ACC112 (cell line): ENCODE measurements at regions not wholly inside any gene's neighbourhood (a gene's known extent, or its start where the extent isn't known, plus 50 kb on each side); places are given as distances from the start of the nearest gene placed in this dataset.

Source experiments
- H2AFZ ChIP-seq: fragments of 200-600 bp; sonication (generic); one replicate; pipeline ENCODE4 v1.6.0; 2017; ENCODE audit warnings: antibody characterized with exemption, low read length; ENCODE audit not compliant: unreplicated experiment
- H3K27ac ChIP-seq: fragments of 200-600 bp; sonication (generic); 2 replicates; pipeline ENCODE4 v1.5.1; 2014; ENCODE audit warnings: low read depth, mild to moderate bottlenecking, antibody characterized with exemption, low read length, moderate library complexity
- H3K27me3 ChIP-seq: fragments of 200-600 bp; sonication (generic); 2 replicates; pipeline ENCODE4 v1.6.1; 2014; ENCODE audit warnings: mild to moderate bottlenecking, antibody characterized with exemption, low read length, moderate library complexity, mixed read lengths; ENCODE audit not compliant: insufficient read depth
- H3K36me3 ChIP-seq: fragments of 200-600 bp; sonication (generic); 2 replicates; pipeline ENCODE4 v1.6.1; 2016; ENCODE audit warnings: mild to moderate bottlenecking, antibody characterized with exemption, low read length, moderate library complexity, mixed read lengths; ENCODE audit not compliant: insufficient read depth
- H3K4me1 ChIP-seq: fragments of 200-600 bp; sonication (generic); one replicate; pipeline ENCODE4 v1.6.1; 2016; ENCODE audit warnings: low read length, mixed read lengths; ENCODE audit not compliant: insufficient read depth, unreplicated experiment, control insufficient read depth
- H3K4me3 ChIP-seq: fragments of 200-600 bp; sonication (generic); 2 replicates; pipeline ENCODE4 v1.5.1; 2014; ENCODE audit warnings: mild to moderate bottlenecking, low read depth, low read length
- H3K79me2 ChIP-seq: fragments of 200-600 bp; sonication (generic); one replicate; pipeline ENCODE4 v1.6.0; 2016; ENCODE audit warnings: low read length; ENCODE audit not compliant: control insufficient read depth, unreplicated experiment, insufficient read depth

DNA sequence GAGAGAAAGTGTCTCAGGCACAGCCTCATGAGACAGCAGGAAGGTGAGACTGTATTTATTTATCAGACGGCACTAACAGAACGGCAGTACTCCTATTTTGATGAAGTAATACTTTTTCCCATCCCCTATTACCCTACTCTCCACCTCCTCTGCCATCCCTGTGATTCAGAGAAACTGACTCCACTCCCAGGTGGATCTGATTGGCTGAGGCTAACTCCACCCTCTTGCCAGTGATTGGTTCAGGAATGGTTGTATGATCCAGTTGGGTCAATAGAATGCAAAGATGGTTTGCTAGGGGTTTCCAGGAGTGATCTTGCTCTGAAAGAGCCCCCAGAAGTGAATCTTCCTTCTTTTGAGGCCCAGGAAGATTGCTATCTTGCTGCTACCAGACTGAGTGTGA, 65.9 kb upstream of the RCN1 start:
- Histone ChIP-seq H3K4me1 (no peaks in the 10 kb centered on the region), H3K4me3 (no peak overlapping the region), H3K79me2 (no peaks in the 10 kb centered on the region), H3K27me3 (peaks cover 46% of the 10 kb centered on the region), H3K27ac (no peak overlapping the region), H2AFZ (no peak overlapping the region), H3K36me3 (no peaks in the 10 kb centered on the region)

DNA sequence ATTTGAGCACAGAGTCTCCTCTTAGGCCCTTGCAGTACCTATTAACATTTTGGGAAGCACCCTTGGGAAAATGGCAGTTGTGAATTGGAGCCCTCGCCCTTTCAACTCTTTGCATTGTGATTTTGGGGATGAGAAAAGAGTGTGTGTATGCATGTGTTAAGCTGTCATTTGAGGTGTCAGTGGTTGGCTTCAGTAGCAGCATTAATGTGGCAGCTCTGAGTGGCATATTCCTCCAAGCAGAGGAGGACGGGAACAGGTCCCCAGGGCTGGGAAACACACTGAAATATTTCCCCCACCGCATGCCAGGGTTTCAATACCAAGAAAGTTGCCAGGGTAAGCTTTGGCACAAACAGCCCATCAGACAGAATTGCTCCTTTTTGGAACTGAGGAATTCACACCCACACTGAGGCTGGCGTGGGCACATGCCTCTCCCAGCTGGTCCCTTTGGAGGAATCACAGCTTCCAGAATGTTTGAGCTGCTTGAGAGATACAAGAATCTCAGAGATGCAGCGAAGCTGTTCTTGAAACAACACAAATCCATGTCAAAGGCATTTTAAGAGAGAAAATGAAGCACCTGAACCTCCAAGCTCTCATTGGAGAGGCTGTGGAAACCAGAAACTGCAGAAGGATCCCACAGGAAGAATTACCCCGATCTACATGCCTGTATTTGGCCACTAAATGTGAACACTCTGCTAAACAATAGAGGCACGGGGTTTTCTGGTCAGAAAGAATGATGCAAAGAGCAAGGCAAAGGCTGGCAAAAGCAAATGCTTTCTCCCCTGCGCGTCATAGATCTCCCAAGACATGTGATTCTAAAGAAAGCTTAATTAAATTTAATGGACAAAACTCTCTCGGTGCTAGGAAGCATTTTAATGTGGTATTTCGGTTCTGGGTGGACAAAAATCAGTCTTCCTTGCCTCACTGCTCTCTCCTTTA, 67.2 kb upstream of the RCN1 start:
- Histone ChIP-seq H3K27ac (no peak overlapping the region), H3K36me3 (no peaks in the 10 kb centered on the region), H2AFZ (no peak overlapping the region), H3K4me1 (no peaks in the 10 kb centered on the region), H3K4me3 (no peak overlapping the region), H3K27me3 (peaks cover 54% of the 10 kb centered on the region), H3K79me2 (no peaks in the 10 kb centered on the region)

DNA sequence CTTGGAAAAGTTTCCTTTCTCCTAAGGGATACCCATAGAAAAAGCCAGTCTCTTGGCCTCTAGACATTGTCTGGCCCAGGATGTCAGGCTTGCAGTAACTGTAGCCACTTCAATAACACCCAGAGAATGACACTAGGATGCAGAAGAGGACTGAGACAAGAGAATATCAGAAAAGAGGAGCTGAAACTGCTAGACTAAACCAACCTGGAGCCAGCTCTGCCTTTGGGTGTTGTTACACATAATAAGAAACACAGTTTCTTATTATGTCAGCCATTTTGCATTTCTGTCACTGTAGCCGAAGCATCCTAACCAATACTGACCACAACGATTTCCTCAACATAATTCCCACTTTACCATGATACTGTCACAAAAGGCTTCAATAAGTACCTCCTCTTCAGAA, 72.2 kb upstream of the RCN1 start:
- no peaks in the 10 kb centered on the region for H3K36me3 ChIP-seq

DNA sequence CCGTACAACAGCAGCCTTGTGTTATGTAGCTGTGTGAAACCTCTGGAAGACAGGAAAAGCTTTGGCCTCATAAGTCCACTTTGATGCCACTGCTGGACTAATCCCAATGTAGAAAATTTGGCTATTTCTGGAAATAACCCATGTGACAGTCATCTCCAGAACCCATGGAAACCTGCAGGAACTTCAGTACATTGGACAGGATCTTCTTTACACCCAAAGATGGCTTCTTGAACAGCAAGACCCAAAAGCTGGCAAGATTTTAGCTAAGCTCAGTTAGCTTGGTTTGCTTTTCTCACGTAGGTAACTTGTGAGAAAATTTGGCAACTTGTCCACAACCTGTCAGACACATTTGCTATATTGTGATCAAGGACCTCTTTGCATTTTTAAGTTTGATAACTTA, 74.8 kb upstream of the RCN1 start:
- Histone ChIP-seq H3K4me1 (no peaks in the 10 kb centered on the region), H2AFZ (no peak overlapping the region), H3K4me3 (no peak overlapping the region), H3K79me2 (no peaks in the 10 kb centered on the region), H3K27ac (no peak overlapping the region), H3K27me3 (peaks cover 79% of the 10 kb centered on the region), H3K36me3 (no peaks in the 10 kb centered on the region)

More for the DNA sequence above, 72.2 kb upstream of the RCN1 start:
- H3K4me1 ChIP-seq, result no peaks in the 10 kb centered on the region
- H3K27ac ChIP-seq, result no peak overlapping the region
- peaks cover 74% of the 10 kb centered on the region for H3K27me3 ChIP-seq
- H3K4me3 ChIP-seq, result no peak overlapping the region
- H2AFZ ChIP-seq, result no peak overlapping the region
- H3K79me2 ChIP-seq, result no peaks in the 10 kb centered on the region

DNA sequence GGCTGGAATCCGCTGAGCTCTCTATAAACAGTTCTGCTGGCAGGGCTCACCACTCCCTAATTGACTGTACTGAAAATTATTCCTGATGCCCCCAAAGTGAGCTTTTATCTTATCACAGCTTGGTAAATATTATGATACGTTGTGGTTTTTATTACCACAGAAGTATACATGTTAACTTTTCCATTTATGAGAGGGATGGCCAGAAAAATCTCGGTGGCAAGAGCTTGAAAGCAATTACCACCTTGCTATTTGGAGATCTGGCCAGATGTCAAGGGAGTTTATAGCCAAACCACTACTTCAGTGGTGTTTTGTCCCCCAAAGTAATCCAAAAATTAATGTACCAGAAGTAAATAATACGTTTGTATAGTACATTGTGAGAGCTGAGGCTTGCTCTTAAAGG, 75.4 kb upstream of the RCN1 start:
- H3K36me3 ChIP-seq, result no peaks in the 10 kb centered on the region

DNA sequence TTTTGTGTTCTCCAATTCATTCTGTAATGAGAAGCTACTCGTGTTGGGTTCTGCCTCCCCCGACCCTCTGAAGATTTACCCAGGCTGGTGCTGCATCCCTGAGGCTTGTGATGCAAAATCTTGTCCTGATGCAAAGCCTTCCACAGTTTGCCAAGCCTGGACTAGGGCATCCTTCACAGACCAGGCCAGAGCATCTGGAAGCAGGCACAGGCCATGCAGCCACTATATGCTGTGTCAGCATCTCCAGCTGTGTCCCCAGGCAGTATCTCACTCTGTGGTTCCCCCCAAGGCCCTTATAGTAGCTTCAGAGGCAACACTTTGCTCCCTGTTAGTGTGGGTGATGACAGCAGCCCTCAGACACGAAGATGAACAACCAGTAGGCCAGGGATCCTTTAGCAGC, 77.3 kb upstream of the RCN1 start:
- no peak overlapping the region for H3K27ac ChIP-seq
- no peaks in the 10 kb centered on the region for H3K4me1 ChIP-seq
- H2AFZ ChIP-seq, result no peak overlapping the region
- H3K27me3 ChIP-seq, result peaks cover 96% of the 10 kb centered on the region
- no peak overlapping the region for H3K4me3 ChIP-seq
- no peaks in the 10 kb centered on the region for H3K79me2 ChIP-seq
- H3K36me3 ChIP-seq, result no peaks in the 10 kb centered on the region

More for the DNA sequence above, 75.4 kb upstream of the RCN1 start:
- Histone ChIP-seq H3K4me3 (no peak overlapping the region), H3K79me2 (no peaks in the 10 kb centered on the region), H3K4me1 (no peaks in the 10 kb centered on the region), H3K27ac (no peak overlapping the region), H3K27me3 (peaks cover 86% of the 10 kb centered on the region), H2AFZ (no peak overlapping the region)

DNA sequence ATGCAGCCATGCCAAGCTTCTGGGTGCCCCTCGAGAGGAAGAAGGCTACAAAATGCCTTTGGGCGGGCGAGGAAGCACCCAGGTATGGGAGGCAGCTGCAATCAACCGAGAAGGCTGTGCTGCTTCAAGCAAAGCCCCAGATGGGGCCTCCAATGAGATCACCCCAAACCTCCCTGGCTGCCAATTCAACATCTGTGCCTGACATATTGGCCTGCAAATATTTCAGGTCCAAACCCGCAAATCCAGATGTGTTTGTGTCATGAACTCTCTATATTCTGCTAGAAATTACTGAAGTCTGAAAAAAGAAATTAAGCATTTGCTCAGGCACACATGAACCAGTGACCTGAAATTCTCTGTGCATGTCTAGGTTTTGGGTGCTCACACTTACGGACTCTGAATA, 78.8 kb upstream of the RCN1 start:
- H3K79me2 ChIP-seq, result no peaks in the 10 kb centered on the region
- H3K27ac ChIP-seq, result no peak overlapping the region
- peaks cover 96% of the 10 kb centered on the region for H3K27me3 ChIP-seq
- no peaks in the 10 kb centered on the region for H3K4me1 ChIP-seq
- no peak overlapping the region for H2AFZ ChIP-seq
- H3K36me3 ChIP-seq, result no peaks in the 10 kb centered on the region
- H3K4me3 ChIP-seq, result no peak overlapping the region

DNA sequence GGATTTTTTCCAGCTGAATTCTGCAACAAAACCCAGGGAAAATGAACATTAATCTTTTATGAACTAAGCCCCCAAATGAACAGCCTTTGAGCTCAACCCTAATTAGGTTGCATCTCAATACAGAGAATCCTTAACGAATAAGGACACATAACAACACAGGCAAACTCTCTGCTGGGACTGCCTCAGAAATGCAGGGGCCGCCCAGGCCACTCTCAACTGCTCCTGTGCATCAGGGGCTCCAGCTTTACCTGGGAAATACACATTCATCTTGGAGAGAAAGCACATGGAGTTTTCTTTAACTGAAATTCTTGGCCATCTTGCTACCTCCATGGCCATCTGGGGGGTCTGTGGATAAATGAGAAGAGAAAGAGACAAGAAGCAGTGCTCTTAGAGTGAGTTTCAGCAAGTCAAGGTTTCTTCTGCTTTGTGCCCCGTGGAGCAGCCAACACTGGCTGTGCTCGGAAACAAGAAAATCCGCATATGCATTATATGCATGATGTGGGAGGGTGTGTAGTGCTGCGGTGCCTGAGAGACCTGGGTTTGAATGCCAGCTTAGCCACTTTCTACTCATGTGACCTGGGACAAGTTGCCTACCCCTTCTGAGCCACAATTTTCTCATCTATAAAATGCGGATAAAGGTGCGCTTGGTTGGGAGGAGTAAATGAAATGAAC, 81.9 kb upstream of the RCN1 start:
- Histone ChIP-seq H2AFZ (no peak overlapping the region), H3K4me1 (peaks cover 7% of the 10 kb centered on the region)

DNA sequence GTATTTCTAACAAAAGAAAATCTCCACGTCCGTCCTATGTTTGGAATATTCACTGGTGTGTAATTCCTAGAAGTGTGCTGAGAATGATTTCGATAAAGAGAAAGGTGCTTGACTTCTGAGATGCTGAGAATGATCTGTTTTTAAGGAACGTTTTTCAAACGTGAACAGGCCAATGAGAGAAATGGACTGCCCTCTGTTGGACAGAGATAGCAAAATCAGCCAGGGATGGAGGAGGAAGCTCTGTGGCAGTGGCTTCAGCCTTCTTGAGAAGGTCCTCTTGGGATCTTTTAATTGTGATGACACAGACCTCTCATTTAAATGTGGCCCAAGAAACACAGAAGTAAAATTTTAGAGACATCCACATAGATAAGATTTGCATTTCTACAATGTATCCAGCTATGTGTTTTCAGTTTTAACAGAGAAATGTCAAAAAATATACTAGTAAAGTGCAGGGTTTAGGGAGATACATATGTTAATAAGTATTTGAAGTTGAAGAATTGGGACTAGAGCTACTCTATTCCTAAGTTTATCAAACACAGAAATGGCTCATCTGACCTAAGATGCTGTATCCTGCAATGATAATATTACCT, 84.0 kb upstream of the RCN1 start:
- Histone ChIP-seq H3K27ac (no peak overlapping the region), H3K4me3 (no peak overlapping the region), H3K27me3 (peaks cover 63% of the 10 kb centered on the region), H2AFZ (peak overlapping the region; percentile 67), H3K36me3 (no peaks in the 10 kb centered on the region), H3K79me2 (no peaks in the 10 kb centered on the region), H3K4me1 (peaks cover 7% of the 10 kb centered on the region)

More for the DNA sequence above, 81.9 kb upstream of the RCN1 start:
- no peaks in the 10 kb centered on the region for H3K36me3 ChIP-seq
- no peak overlapping the region for H3K27ac ChIP-seq
- peaks cover 71% of the 10 kb centered on the region for H3K27me3 ChIP-seq
- no peaks in the 10 kb centered on the region for H3K79me2 ChIP-seq
- no peak overlapping the region for H3K4me3 ChIP-seq

DNA sequence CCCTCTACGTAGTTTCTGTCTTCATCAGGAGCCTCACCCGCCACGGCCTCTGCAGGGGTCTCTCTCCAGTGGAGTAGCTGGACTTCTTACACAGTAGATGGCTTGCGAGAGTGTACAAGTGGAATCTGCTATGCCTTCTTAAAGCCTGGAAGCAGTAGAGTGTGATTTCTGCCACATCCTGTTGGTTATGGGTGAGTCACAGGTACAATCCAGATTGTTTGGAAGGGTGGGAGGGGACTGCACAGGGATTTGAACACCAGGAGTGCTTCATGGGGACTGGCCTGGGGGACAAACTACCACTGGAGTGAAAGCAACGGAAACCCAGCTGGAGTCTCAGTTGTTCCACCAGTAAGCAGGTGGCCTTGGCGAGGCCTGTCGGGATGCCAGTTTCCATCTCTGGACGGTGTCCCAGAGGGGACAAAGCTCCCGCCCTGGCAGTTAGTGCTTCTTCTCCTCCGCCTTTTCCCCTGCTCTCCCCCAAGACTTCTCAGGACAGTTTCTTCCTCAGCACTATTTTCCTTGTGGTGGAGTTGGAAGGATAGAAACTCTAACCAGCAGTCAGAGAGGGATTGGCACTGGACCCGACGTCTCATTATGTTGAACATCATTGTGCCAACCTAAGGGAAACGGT, 85.0 kb upstream of the RCN1 start:
- Histone ChIP-seq H3K4me3 (no peak overlapping the region), H3K79me2 (no peaks in the 10 kb centered on the region), H3K36me3 (no peaks in the 10 kb centered on the region), H3K27me3 (peaks cover 63% of the 10 kb centered on the region), H3K27ac (no peak overlapping the region), H2AFZ (no peak overlapping the region), H3K4me1 (peaks cover 7% of the 10 kb centered on the region)
